HG03432 (cell line): ENCODE measurements at regions not wholly inside any gene's neighbourhood (a gene's known extent, or its start where the extent isn't known, plus 50 kb on each side); places are given as distances from the start of the nearest gene placed in this dataset.
"Not testable (repeated sequence)": the region's sequence is repeated elsewhere in the genome, so short reads cannot be mapped to it uniquely, and the experiment has no call there.

ENCODE experiments used
- ATAC-seq: cut with Tn5 transposase; IDR thresholded peaks from one replicate; pipeline ENCODE4 v1.9.1; 2021; ENCODE audit warnings: mild to moderate bottlenecking, moderate library complexity; ENCODE audit not compliant: unreplicated experiment

GRCh38 chr5:89199306-89199705 is 316.3 kb upstream of the MEF2C start:
- no peak for ATAC-seq

DNA sequence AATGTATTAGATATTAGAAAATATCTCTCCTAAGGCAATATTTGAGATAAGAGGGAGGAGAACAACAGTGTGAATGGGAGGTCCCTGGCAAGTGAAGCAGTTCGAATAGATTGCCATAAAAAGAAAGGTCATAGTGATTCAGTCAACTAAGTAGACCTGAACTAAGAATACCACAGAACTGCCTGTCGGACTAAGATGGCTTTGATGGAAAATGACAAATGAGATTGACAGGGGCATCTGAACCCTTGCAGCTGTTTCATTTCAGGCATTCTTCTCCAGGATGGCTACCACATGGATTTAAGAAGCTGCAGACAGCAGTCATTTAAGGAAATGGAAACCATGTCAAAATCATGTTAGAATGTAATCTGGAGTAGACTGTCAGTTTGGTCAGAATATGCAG is 308.4 kb upstream of the MEF2C start:
- ATAC-seq: no peak

- ATAC-seq: no peak
Observed at GRCh38 chr5:89190515-89191265, 307.7 kb upstream of the MEF2C start.

- no peak for ATAC-seq
Observed at GRCh38 chr5:89187883-89188465, 305.0 kb upstream of the MEF2C start.

DNA sequence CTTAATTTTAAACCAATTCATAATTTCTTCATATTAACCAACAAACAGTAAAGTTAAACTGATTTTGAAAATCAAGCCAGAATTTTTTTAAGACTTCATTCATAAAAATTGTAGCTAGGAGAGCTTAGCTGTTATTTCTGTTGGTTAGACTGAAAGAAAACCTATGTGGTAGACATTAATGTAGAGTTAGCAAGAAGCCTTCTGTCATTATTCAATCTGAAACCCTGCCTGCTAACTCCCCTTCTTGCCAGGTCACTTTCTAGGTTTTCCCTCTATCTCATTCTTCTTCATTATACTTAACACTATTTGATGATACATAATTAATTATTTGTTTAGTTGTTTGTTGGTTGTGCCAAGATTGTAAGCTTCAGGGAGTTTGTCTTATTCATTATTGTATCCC is 304.3 kb upstream of the MEF2C start:
- ATAC-seq: peak; percentile 51

GRCh38 chr5:89181546-89181945 is 298.6 kb upstream of the MEF2C start:
- no peak for ATAC-seq

- ATAC-seq: no peak
Observed at GRCh38 chr5:89179731-89180130, 296.7 kb upstream of the MEF2C start.

- ATAC-seq: no peak
Observed at GRCh38 chr5:89178541-89178940, 295.6 kb upstream of the MEF2C start.

DNA sequence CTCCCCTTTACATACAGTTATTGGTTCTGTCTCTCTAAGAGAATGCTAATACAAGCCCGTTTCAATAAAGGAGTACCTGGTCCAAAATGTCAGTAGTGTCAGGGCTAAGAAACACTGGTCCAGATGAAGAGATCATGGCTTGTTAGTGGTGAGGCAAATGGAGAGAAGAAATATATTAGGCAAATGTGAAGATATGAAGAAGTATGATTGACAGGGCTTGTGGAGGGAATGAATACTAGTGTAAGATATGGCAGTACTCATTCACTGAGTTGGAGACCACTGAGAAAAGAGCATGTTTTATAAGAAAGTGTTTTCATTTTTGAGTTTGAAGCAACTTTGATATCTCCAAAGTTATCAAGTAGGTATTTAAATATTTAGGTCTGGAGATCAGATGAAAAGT is 290.5 kb upstream of the MEF2C start:
- ATAC-seq: no peak

DNA sequence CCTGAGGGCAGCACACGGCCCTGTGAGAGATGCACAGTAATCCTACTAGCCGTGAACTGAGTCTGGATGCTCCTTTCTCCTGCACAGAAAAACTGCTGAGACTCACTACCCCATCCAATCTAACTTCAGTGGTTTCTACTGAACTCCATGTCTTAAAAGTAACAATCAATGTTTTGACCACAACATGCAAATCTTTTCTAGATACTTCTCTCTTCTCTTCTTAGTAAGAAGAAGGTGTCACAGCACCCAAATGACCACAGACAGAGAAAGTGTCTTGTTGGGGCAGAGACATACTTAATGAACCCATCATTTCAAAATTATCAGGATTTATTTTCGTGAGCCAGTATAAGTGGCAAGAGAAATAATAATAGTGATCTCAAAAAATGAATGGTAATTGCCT is 285.8 kb upstream of the MEF2C start:
- ATAC-seq: peak; percentile 93

GRCh38 chr5:89164703-89165102 is 281.7 kb upstream of the MEF2C start:
- not testable (repeated sequence) for ATAC-seq

DNA sequence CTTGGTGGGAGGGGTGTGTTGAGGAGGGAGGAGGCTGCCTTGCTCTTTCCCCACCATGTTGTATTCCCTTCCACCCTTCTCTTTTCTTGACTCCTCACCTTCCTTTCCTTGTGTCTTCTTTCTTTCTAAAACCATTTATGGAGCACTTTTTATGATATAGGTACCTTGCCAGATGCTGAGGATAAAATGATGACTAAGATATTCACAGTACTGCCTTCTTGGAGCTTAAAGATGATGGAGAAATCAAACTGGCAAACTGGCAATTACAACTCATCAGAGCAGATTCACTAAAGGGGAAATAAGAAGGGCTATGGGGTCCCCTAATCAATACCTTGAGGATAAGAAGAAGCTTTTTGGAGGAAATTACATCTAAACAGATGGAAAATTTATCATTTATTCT is 273.2 kb upstream of the MEF2C start:
- ATAC-seq: no peak

DNA sequence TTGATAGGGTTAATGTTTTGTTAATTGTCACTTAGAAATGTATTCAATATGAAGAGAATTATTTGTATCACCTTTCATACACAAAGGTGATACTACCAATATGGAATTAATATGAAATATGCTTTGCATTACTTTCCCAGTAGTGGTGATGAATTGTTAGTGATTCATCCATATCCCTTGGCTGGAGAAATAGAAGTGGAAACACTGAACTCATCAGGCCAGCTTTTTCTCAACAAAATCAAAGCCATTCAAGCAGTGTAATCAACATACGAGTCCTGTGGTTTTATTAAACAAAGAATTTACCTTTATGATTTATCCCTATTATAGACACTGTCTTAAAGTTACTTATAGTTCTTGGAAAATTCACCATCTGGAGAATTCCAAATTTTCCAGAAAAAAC is 264.0 kb upstream of the MEF2C start:
- no peak for ATAC-seq

- no peak for ATAC-seq
Observed at GRCh38 chr5:89137148-89137547, 254.2 kb upstream of the MEF2C start.

GRCh38 chr5:89133975-89134374 is 251.0 kb upstream of the MEF2C start:
- no peak for ATAC-seq

DNA sequence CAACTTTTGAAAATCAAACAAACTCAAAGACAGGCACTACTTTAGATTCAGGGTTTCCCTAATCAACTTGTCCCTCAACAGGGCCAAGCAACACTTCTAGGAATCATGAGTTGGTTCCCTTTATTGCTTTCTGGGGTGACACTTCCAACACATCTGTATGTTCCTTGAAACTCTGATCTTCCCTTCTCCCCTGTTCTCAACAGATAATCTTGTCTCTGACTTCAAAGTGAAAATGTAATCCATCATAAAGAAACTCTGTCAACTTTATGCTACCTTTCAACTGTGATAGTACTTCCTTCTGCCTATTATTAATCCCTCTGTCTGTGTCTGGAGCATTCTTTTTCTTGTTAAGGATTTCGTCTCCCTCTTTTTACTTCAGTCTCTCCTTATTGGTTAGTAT is 250.1 kb upstream of the MEF2C start:
- no peak for ATAC-seq

GRCh38 chr5:89130851-89131250 is 247.9 kb upstream of the MEF2C start:
- ATAC-seq: no peak

- no peak for ATAC-seq
Observed at GRCh38 chr5:89129941-89130340, 247.0 kb upstream of the MEF2C start.

DNA sequence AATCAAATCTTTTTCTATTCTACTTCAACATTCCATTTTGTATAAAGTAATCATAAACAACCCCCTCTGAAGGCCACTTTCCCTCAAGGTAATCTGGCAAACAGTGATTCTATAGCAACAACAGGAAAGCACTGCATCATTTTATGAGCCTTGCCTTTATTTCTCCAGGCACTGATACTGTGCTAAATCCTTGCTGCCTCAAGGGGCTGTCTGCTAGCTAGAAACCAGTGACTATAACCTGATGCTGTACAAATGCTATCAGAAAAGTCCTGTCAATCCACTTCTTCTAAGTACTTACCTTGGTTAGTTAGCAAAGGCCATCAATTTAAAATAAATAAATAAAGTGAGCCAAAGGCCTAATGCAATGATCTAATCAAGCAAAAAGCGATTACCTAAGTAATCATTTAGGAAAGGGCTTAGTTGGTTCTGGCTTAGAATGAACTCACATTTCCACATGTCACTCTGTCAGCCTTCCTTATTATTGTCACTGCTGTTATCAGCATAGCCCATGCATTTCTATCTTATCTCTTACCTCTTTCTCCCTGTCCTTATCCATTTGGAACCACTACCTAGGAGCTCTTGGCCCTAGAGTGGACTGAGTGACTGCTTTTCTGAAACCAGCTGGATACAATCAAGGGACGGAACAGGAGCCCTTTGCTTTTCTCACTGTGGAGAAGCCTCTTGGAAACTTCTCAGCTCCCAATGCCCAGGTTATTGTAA is 246.1 kb upstream of the MEF2C start:
- no peak for ATAC-seq

GRCh38 chr5:89128092-89128491 is 245.1 kb upstream of the MEF2C start:
- no peak for ATAC-seq

GRCh38 chr5:89127191-89127590 is 244.2 kb upstream of the MEF2C start:
- ATAC-seq: no peak

GRCh38 chr5:89125372-89125771 is 242.4 kb upstream of the MEF2C start:
- ATAC-seq: no peak
